ENCODE measurements at regions not wholly inside any gene's neighbourhood (a gene's known extent, or its start where the extent isn't known, plus 50 kb on each side); places are given as distances from the start of the nearest gene placed in this dataset.

DNA sequence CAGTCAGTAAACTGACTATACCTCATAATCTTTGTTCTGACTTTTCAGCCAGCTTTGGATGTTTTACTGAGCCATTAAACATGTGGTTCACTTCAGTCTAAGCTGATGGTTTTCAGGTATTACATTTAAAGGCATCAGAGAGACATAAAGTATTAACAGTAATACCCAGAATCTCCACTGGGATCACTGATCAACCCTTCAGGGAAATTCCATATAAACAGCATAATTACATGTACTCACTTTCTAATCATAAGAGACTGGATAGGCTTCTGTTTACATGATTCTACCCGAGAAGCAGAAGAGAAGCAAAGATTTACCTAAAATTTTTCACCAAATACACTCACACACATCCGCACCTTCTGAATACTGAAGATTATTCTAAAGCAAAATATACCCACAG lies 186.7 kb upstream of the FREM1 start:
- Histone ChIP-seq H3K36me3 (ENCODE audit: control insufficient read depth, insufficient read depth, low read length) (no peaks in the 10 kb centered on the region), H3K27me3 (ENCODE audit: control insufficient read depth, insufficient read depth, low read length) (no peaks in the 10 kb centered on the region), H3K4me3 (ENCODE audit: low read depth, low read length) (no peak overlapping the region)
- TF ChIP-seq, protein P1, sequence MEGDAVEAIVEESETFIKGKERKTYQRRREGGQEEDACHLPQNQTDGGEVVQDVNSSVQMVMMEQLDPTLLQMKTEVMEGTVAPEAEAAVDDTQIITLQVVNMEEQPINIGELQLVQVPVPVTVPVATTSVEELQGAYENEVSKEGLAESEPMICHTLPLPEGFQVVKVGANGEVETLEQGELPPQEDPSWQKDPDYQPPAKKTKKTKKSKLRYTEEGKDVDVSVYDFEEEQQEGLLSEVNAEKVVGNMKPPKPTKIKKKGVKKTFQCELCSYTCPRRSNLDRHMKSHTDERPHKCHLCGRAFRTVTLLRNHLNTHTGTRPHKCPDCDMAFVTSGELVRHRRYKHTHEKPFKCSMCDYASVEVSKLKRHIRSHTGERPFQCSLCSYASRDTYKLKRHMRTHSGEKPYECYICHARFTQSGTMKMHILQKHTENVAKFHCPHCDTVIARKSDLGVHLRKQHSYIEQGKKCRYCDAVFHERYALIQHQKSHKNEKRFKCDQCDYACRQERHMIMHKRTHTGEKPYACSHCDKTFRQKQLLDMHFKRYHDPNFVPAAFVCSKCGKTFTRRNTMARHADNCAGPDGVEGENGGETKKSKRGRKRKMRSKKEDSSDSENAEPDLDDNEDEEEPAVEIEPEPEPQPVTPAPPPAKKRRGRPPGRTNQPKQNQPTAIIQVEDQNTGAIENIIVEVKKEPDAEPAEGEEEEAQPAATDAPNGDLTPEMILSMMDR (IDR thresholded peaks at IDR 0.05; ENCODE audit: insufficient read depth, low read length, poor library complexity, severe bottlenecking), result no peak
- no peak for DNase-seq (ENCODE audit: low read depth)

GRCh38 chr9:15086778-15087324 lies 176.6 kb upstream of the FREM1 start:
- TF ChIP-seq, protein P1 (IDR thresholded peaks at IDR 0.05; ENCODE audit: insufficient read depth, low read length, poor library complexity, severe bottlenecking), result no peak
- no peaks in the 10 kb centered on the region for H3K36me3 ChIP-seq (ENCODE audit: control insufficient read depth, insufficient read depth, low read length)
- DNase-seq (ENCODE audit: low read depth), result no peak
- no peaks in the 10 kb centered on the region for H3K27me3 ChIP-seq (ENCODE audit: control insufficient read depth, insufficient read depth, low read length)
- no peak overlapping the region for H3K4me3 ChIP-seq (ENCODE audit: low read depth, low read length)

DNA sequence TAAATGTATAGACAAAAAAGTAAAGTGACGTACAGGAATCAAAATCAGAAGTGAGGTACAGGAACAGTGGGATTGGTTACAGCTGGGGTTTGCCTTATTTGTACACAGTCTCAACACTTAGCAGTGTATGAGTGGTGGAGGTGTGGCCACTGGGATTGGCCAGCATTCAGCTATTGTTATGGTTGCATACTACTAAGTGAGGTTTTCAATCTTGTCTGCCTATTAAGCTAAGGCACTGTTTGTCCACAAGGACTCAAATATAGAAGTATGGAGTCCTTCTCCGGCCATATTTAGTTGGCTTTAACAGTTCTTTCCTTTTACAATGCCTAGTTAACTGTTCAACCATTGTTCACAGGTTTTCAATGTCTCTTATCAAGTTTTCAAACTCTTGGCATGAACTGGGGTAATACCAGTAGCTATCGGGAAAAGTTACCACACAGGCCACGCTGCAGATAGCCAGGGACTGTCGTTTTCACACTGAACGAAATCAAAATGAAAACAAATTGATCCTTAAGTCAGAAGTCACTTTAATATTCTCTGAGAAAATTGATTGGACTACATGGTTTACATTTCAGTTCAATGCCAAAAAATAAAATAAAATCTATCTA lies 176.0 kb upstream of the FREM1 start:
- TF ChIP-seq, protein P1 (IDR thresholded peaks at IDR 0.05; ENCODE audit: insufficient read depth, low read length, poor library complexity, severe bottlenecking), result no peak
- no peak for DNase-seq (ENCODE audit: low read depth)
- Histone ChIP-seq H3K36me3 (ENCODE audit: control insufficient read depth, insufficient read depth, low read length) (no peaks in the 10 kb centered on the region), H3K4me3 (ENCODE audit: low read depth, low read length) (no peak overlapping the region), H3K27me3 (ENCODE audit: control insufficient read depth, insufficient read depth, low read length) (no peaks in the 10 kb centered on the region)

- Histone ChIP-seq H3K36me3 (ENCODE audit: control insufficient read depth, insufficient read depth, low read length) (no peaks in the 10 kb centered on the region), H3K4me3 (ENCODE audit: low read depth, low read length) (no peak overlapping the region), H3K27me3 (ENCODE audit: control insufficient read depth, insufficient read depth, low read length) (no peaks in the 10 kb centered on the region)
- no peak for DNase-seq (ENCODE audit: low read depth)
- TF ChIP-seq, protein P1 (IDR thresholded peaks at IDR 0.05; ENCODE audit: insufficient read depth, low read length, poor library complexity, severe bottlenecking), result no peak
These were observed 171.0 kb upstream of the FREM1 start for GRCh38 chr9:15081021-15081753.

GRCh38 chr9:15080401-15080800 lies 170.2 kb upstream of the FREM1 start:
- TF ChIP-seq, protein P1 (IDR thresholded peaks at IDR 0.05; ENCODE audit: insufficient read depth, low read length, poor library complexity, severe bottlenecking), result no peak

More at GRCh38 chr9:15080401-15080800, 170.2 kb upstream of the FREM1 start:
- Histone ChIP-seq H3K27me3 (ENCODE audit: control insufficient read depth, insufficient read depth, low read length) (no peaks in the 10 kb centered on the region), H3K36me3 (ENCODE audit: control insufficient read depth, insufficient read depth, low read length) (no peaks in the 10 kb centered on the region), H3K4me3 (ENCODE audit: low read depth, low read length) (no peak overlapping the region)
- no peak for DNase-seq (ENCODE audit: low read depth)

All from kidney epithelial cell (primary cell).